HepG2 (cell line): ENCODE measurements at regions not wholly inside any gene's neighbourhood (a gene's known extent, or its start where the extent isn't known, plus 50 kb on each side); places are given as distances from the start of the nearest gene placed in this dataset.

ENCODE experiments used
- ADNP ChIP-seq: sonication (generic); formaldehyde crosslinking; IDR thresholded peaks from 2 replicates; pipeline ENCODE4 v1.4.0; 2020; ENCODE audit warnings: missing genetic modification reagents
- AKAP8 ChIP-seq: sonication (generic); formaldehyde crosslinking; IDR thresholded peaks from 2 replicates; pipeline ENCODE4 v1.5.1; 2020; ENCODE audit warnings: mild to moderate bottlenecking, missing genetic modification reagents
- ATF4 ChIP-seq, 2 experiments: fragments of 450-650 bp in 1 of 2; sonication (generic) in 1 of 2; formaldehyde crosslinking; IDR thresholded peaks; 2 replicates each; pipeline versions ENCODE4 v1.5.0 to v1.8.0; 2020 to 2022; ENCODE audit warnings: mild to moderate bottlenecking in 1 of 2, missing genetic modification reagents in 1 of 2
- CREM ChIP-seq, 2 experiments: sonication (generic) in 1 of 2; formaldehyde crosslinking in 1 of 2; IDR thresholded peaks; 2 replicates each; pipeline versions ENCODE4 v1.4.0 to v1.6.1; 2016 to 2020; ENCODE audit warnings: antibody characterized with exemption in 1 of 2, mild to moderate bottlenecking in 1 of 2, missing genetic modification reagents in 1 of 2
- EHMT2 ChIP-seq: fragments of 200-600 bp; sonication (generic); IDR thresholded peaks from 2 replicates; pipeline ENCODE4 v1.7.0; 2017; ENCODE audit warnings: antibody characterized with exemption, low read depth, low read length, borderline replicate concordance
- HMG20A ChIP-seq: IDR thresholded peaks from 2 replicates; pipeline ENCODE4 v1.6.1; 2016; ENCODE audit warnings: borderline replicate concordance
- MAF1 ChIP-seq: sonication (generic); formaldehyde crosslinking; IDR thresholded peaks from 2 replicates; pipeline ENCODE4 v1.5.0; 2020; ENCODE audit warnings: missing genetic modification reagents, borderline replicate concordance
- MBNL3 ChIP-seq: fragments of 250-450 bp; sonication (Bioruptor Pico); conservative IDR thresholded peaks from 2 replicates; pipeline ENCODE4 v1.8.0; 2022; ENCODE audit warnings: mild to moderate bottlenecking, inconsistent platforms
- MLXIP ChIP-seq: sonication (generic); formaldehyde crosslinking; IDR thresholded peaks from 2 replicates; pipeline ENCODE4 v1.9.0; 2021; ENCODE audit warnings: missing genetic modification reagents, borderline replicate concordance
- NFRKB ChIP-seq: fragments of 450-650 bp; IDR thresholded peaks from 2 replicates; pipeline ENCODE4 v1.6.1; 2017
- SALL2 ChIP-seq: sonication (generic); formaldehyde crosslinking; IDR thresholded peaks from 2 replicates; pipeline ENCODE4 v1.8.1; 2023; ENCODE audit warnings: mild to moderate bottlenecking, missing genetic modification reagents, inconsistent platforms
- STAT6 ChIP-seq: sonication (generic); formaldehyde crosslinking; IDR thresholded peaks from 2 replicates; pipeline ENCODE4 v1.4.0; 2020; ENCODE audit warnings: missing genetic modification reagents, mild to moderate bottlenecking, borderline replicate concordance
- TCF12 ChIP-seq, 2 experiments: fragments of 450-650 bp in 1 of 2; sonication (generic) in 1 of 2; formaldehyde crosslinking in 1 of 2; IDR thresholded peaks; 2 replicates each; pipeline versions ENCODE4 v1.6.1 to v1.8.0; 2017 to 2022; ENCODE audit warnings: antibody characterized with exemption in 1 of 2, mild to moderate bottlenecking in 1 of 2, missing genetic modification reagents in 1 of 2, moderate library complexity in 1 of 2
- THAP11 ChIP-seq: IDR thresholded peaks from 2 replicates; pipeline ENCODE4 v1.6.1; 2016; ENCODE audit warnings: missing biosample characterization, missing genetic modification reagents
- YY1 ChIP-seq: IDR thresholded peaks from 2 replicates; pipeline ENCODE4 v1.6.1; 2011; ENCODE audit warnings: low read length, low read depth, moderate library complexity, mild to moderate bottlenecking; ENCODE audit not compliant: insufficient read depth, insufficient replicate concordance
- ZNF234 ChIP-seq: sonication (generic); formaldehyde crosslinking; conservative IDR thresholded peaks from 2 replicates; pipeline ENCODE4 v1.5.1; 2020; ENCODE audit warnings: mild to moderate bottlenecking, missing genetic modification reagents
- ZNF350 ChIP-seq: sonication (generic); formaldehyde crosslinking; IDR thresholded peaks from 2 replicates; pipeline ENCODE4 v1.4.0; 2020; ENCODE audit warnings: mild to moderate bottlenecking, low read depth, missing genetic modification reagents, borderline replicate concordance
- ZNF562 ChIP-seq: sonication (generic); formaldehyde crosslinking; IDR thresholded peaks from 2 replicates; pipeline ENCODE4 v1.8.0; 2022; ENCODE audit warnings: missing genetic modification reagents, borderline replicate concordance
- TF ChIP-seq, protein P1 (sequence below): sonication (generic); formaldehyde crosslinking; IDR thresholded peaks from 2 replicates; pipeline ENCODE4 v1.4.0; 2020; ENCODE audit warnings: missing genetic modification reagents
- TF ChIP-seq, protein P2 (sequence below): sonication (generic); formaldehyde crosslinking; IDR thresholded peaks from 2 replicates; pipeline ENCODE4 v1.4.0; 2020; ENCODE audit warnings: missing genetic modification reagents

GRCh38 chr16:14337303-14338191 lies 266.4 kb downstream of the MRTFB start (continued):
- TF ChIP-seq STAT6 (no peak), TCF12 (IDR thresholded peaks at IDR 0.05) (no peak), TCF12 (CRISPR knock-in tag; IDR thresholded peaks at IDR 0.05) (peak; percentile 49; the same call in 1 of the 2 replicates), ATF4 (CRISPR knock-in tag; IDR thresholded peaks at IDR 0.05) (no peak), ZNF562 (CRISPR knock-in tag) (no peak), EHMT2 (0 out of 2 replicates have a peak, but pooled peaks have one; percentile 25), YY1 (peak; percentile 34), HMG20A (CRISPR knock-in tag) (no peak; the same call in 1 of the 2 replicates), ZNF350 (CRISPR knock-in tag) (peak; percentile 70; the same call in 1 of the 2 replicates), SALL2 (0 out of 2 replicates have a peak, but pooled peaks have one; percentile 22), NFRKB (no peak), MAF1 (CRISPR knock-in tag) (no peak), THAP11 (no peak), AKAP8 (CRISPR knock-in tag) (no peak), MLXIP (CRISPR knock-in tag) (no peak), ADNP (CRISPR knock-in tag) (no peak; the same call in 1 of the 2 replicates), CREM (IDR thresholded peaks at IDR 0.05) (no peak), CREM (CRISPR knock-in tag; IDR thresholded peaks at IDR 0.05) (no peak), MBNL3 (CRISPR knock-in tag) (no peak), ZNF234 (no peak; the same call in 1 of the 2 replicates)
- TF ChIP-seq, protein P1, sequence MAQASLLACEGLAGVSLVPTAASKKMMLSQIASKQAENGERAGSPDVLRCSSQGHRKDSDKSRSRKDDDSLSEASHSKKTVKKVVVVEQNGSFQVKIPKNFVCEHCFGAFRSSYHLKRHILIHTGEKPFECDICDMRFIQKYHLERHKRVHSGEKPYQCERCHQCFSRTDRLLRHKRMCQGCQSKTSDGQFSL: no peak
- TF ChIP-seq, protein P2, sequence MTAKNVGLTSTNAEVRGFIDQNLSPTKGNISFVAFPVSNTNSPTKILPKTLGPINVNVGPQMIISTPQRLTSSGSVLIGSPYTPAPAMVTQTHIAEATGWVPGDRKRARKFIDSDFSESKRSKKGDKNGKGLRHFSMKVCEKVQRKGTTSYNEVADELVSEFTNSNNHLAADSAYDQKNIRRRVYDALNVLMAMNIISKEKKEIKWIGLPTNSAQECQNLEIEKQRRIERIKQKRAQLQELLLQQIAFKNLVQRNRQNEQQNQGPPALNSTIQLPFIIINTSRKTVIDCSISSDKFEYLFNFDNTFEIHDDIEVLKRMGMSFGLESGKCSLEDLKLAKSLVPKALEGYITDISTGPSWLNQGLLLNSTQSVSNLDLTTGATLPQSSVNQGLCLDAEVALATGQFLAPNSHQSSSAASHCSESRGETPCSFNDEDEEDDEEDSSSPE (CRISPR knock-in tag): peak; percentile 45; the same call in 1 of the 2 replicates
